H1 (cell line): ENCODE measurements at regions not wholly inside any gene's neighbourhood (a gene's known extent, or its start where the extent isn't known, plus 50 kb on each side); places are given as distances from the start of the nearest gene placed in this dataset.

Experiments
- CTCF ChIA-PET: fragments of 300-600 bp; sonication (Branson Sonifier 250); formaldehyde crosslinking; loops from one replicate; lab custom pipeline; 2021; ENCODE audit not compliant: partially characterized antibody; lab: Charles Lee
- POLR2A ChIA-PET: fragments of 300-600 bp; sonication (Branson Sonifier 250); formaldehyde crosslinking; loops from one replicate; lab custom pipeline; 2021; ENCODE audit warnings: inconsistent platforms; ENCODE audit not compliant: partially characterized antibody; lab: Charles Lee
- DNase-seq, 2 experiments: peaks; one replicate each; pipeline versions ENCODE4 v3.0.0 to v3.0.0-alpha.2; 2010 to 2022; ENCODE audit warnings: low spot score in 2 of 2, low read depth in 1 of 2, mixed read lengths in 1 of 2
- FAIRE-seq: peaks from 2 replicates; lab custom pipeline; 2011; peaks lifted over from hg19 to GRCh38; lab: Jason Lieb, UNC
- H2AFZ ChIP-seq: 2 replicates; pipeline ENCODE4 v1.8.1; 2012; ENCODE audit warnings: low read length, inconsistent platforms
- H2AK5ac ChIP-seq: 2 replicates; pipeline ENCODE4 v1.6.1; 2013; ENCODE audit warnings: low read depth, low read length
- H2BK120ac ChIP-seq: replicated peaks from 2 replicates; pipeline ENCODE3; 2013; ENCODE audit warnings: low read depth, low read length, inconsistent platforms
- H2BK12ac ChIP-seq: 2 replicates; pipeline ENCODE4 v1.6.1; 2013; ENCODE audit warnings: low read depth, low read length
- H2BK15ac ChIP-seq: 2 replicates; pipeline ENCODE4 v1.6.1; 2013; ENCODE audit warnings: low read length
- H2BK20ac ChIP-seq: 2 replicates; pipeline ENCODE4 v1.6.1; 2013; ENCODE audit warnings: low read length
- H2BK5ac ChIP-seq: 2 replicates; pipeline ENCODE4 v1.6.1; 2013; ENCODE audit warnings: low read depth, low read length
- H3K14ac ChIP-seq: 2 replicates; pipeline ENCODE4 v1.6.1; 2013; ENCODE audit warnings: inconsistent platforms; ENCODE audit not compliant: insufficient read length
- H3K18ac ChIP-seq: 2 replicates; pipeline ENCODE4 v1.6.1; 2013; ENCODE audit warnings: low read length; ENCODE audit errors: extremely low read depth
- H3K23ac ChIP-seq: 2 replicates; pipeline ENCODE4 v1.6.1; 2013; ENCODE audit warnings: inconsistent platforms; ENCODE audit not compliant: insufficient read length
- H3K23me2 ChIP-seq: 2 replicates; pipeline ENCODE4 v1.6.1; 2013; ENCODE audit warnings: low read depth, low read length
- H3K27ac ChIP-seq: 2 replicates; pipeline ENCODE4 v1.6.1; 2011; ENCODE audit warnings: low read depth, low read length, inconsistent platforms
- H3K27me3 ChIP-seq, 4 experiments: replicated peaks in 1 of 4; 1 replicate in 1 of 4; 2 replicates in 3 of 4; pipeline versions ENCODE4 v1.6.1 to v1.8.1; 2011 to 2013; ENCODE audit warnings: low read length in 3 of 4, mild to moderate bottlenecking in 3 of 4, inconsistent platforms in 2 of 4, mixed read lengths in 2 of 4, moderate library complexity in 1 of 4; ENCODE audit not compliant: control insufficient read depth in 3 of 4, insufficient read depth in 3 of 4; ENCODE audit errors: extremely low read depth in 1 of 4
- H3K36me3 ChIP-seq, 4 experiments: 2 replicates each; pipeline versions ENCODE4 v1.6.1 to v1.8.1; 2011 to 2013; ENCODE audit warnings: mild to moderate bottlenecking in 4 of 4, low read length in 3 of 4, moderate library complexity in 2 of 4, control low read depth in 1 of 4, inconsistent platforms in 1 of 4; ENCODE audit not compliant: insufficient read depth in 4 of 4, control insufficient read depth in 2 of 4
- H3K4ac ChIP-seq: replicated peaks from 2 replicates; pipeline ENCODE3; 2013; ENCODE audit warnings: low read length, low read depth, mixed read lengths, inconsistent platforms; ENCODE audit not compliant: insufficient read length
- H3K4me1 ChIP-seq, 4 experiments: replicated peaks in 1 of 4; 1 replicate in 1 of 4; 2 replicates in 3 of 4; pipeline versions ENCODE4 v1.6.1 to v1.8.1; 2011 to 2013; ENCODE audit warnings: low read length in 3 of 4, inconsistent platforms in 2 of 4, mixed read lengths in 1 of 4; ENCODE audit not compliant: insufficient read depth in 4 of 4, control insufficient read depth in 3 of 4
- H3K4me2 ChIP-seq, 2 experiments: 2 replicates each; pipeline versions ENCODE4 v1.6.1 to v1.8.1; 2011 to 2013; ENCODE audit warnings: low read depth in 2 of 2, low read length in 2 of 2, control low read depth in 1 of 2, inconsistent platforms in 1 of 2, mild to moderate bottlenecking in 1 of 2; ENCODE audit not compliant: insufficient read depth in 1 of 2
- H3K4me3 ChIP-seq, 4 experiments: fragments of 200-600, 300-600 bp in 1 of 4; sonication (generic), shearing (Covaris generic), sonication (Bioruptor Twin) in 1 of 4; 2 replicates each; pipeline versions ENCODE4 v1.5.1 to v1.8.1; 2011 to 2016; ENCODE audit warnings: low read length in 4 of 4, low read depth in 3 of 4, control low read depth in 2 of 4, inconsistent platforms in 2 of 4, mild to moderate bottlenecking in 2 of 4, mixed read lengths in 1 of 4, moderate library complexity in 1 of 4; ENCODE audit not compliant: insufficient read depth in 2 of 4; ENCODE audit errors: extremely low read depth in 1 of 4
- H3K56ac ChIP-seq: replicated peaks from 2 replicates; pipeline ENCODE3; 2013; ENCODE audit warnings: low read depth, mild to moderate bottlenecking, mixed read lengths, low read length, inconsistent platforms; ENCODE audit not compliant: insufficient read length
- H3K79me1 ChIP-seq: 2 replicates; pipeline ENCODE4 v1.6.1; 2013; ENCODE audit warnings: low read depth, low read length, control low read depth
- H3K79me2 ChIP-seq, 2 experiments: 2 replicates each; pipeline versions ENCODE4 v1.6.1 to v1.8.1; 2012 to 2013; ENCODE audit warnings: low read length in 2 of 2, mild to moderate bottlenecking in 2 of 2, inconsistent platforms in 1 of 2; ENCODE audit not compliant: insufficient read depth in 2 of 2, control insufficient read depth in 1 of 2
- H3K9ac ChIP-seq, 4 experiments: replicated peaks in 1 of 4; 1 replicate in 1 of 4; 2 replicates in 3 of 4; pipeline versions ENCODE4 v1.6.1 to v1.8.1; 2011 to 2013; ENCODE audit warnings: low read depth in 3 of 4, low read length in 3 of 4, control low read depth in 2 of 4, mild to moderate bottlenecking in 2 of 4, moderate library complexity in 2 of 4, inconsistent platforms in 1 of 4; ENCODE audit errors: extremely low read depth in 1 of 4
- H3K9me3 ChIP-seq, 2 experiments: 2 replicates each; pipeline versions ENCODE4 v1.6.1 to v1.8.1; 2012 to 2013; ENCODE audit warnings: mild to moderate bottlenecking in 2 of 2, moderate library complexity in 2 of 2, control low read depth in 1 of 2, inconsistent platforms in 1 of 2, low read depth in 1 of 2, low read length in 1 of 2, mixed read lengths in 1 of 2; ENCODE audit not compliant: insufficient read depth in 2 of 2
- H4K20me1 ChIP-seq, 2 experiments: replicated peaks in 1 of 2; 2 replicates each; pipeline versions ENCODE3 to v1.8.1; 2011 to 2013; ENCODE audit warnings: inconsistent platforms in 2 of 2, low read length in 2 of 2, mild to moderate bottlenecking in 1 of 2; ENCODE audit not compliant: insufficient read depth in 2 of 2, control insufficient read depth in 1 of 2
- H4K5ac ChIP-seq: 2 replicates; pipeline ENCODE4 v1.6.1; 2013; ENCODE audit warnings: low read length, low read depth, mixed read lengths, inconsistent platforms; ENCODE audit not compliant: insufficient read length
- H4K8ac ChIP-seq: 2 replicates; pipeline ENCODE4 v1.8.0; 2013; ENCODE audit warnings: mild to moderate bottlenecking, moderate library complexity, low read length, inconsistent platforms; ENCODE audit not compliant: insufficient read depth; ENCODE audit errors: extremely low read depth
- H4K91ac ChIP-seq: replicated peaks from 2 replicates; pipeline ENCODE3; 2013; ENCODE audit warnings: low read length, mixed read lengths, inconsistent platforms; ENCODE audit not compliant: insufficient read length
- WGBS, 2 experiments: shearing (Covaris generic) in 1 of 2; methylation state at CpG; one replicate each; pipeline versions ENCODE4 v1.1.6 to v1.1.7; 2013 to 2015; ENCODE audit warnings: low lambda C conversion rate in 2 of 2, mixed read lengths in 2 of 2, inconsistent platforms in 1 of 2, low coverage in 1 of 2, missing lambda C conversion rate in 1 of 2; ENCODE audit not compliant: insufficient replicate concordance in 2 of 2, insufficient coverage in 1 of 2, insufficient read length in 1 of 2; ENCODE audit errors: extremely low coverage in 1 of 2, missing lambda C conversion rate in 1 of 2; 5-methylcytosine and 5-hydroxymethylcytosine counted together
- TF ChIP-seq, protein P1 (sequence below): fragments of 300-600 bp; sonication (generic); IDR thresholded peaks from 2 replicates; pipeline ENCODE4 v1.7.1; 2012; ENCODE audit warnings: low read length, moderate library complexity, mild to moderate bottlenecking, inconsistent platforms; ENCODE audit not compliant: insufficient replicate concordance

DNA sequence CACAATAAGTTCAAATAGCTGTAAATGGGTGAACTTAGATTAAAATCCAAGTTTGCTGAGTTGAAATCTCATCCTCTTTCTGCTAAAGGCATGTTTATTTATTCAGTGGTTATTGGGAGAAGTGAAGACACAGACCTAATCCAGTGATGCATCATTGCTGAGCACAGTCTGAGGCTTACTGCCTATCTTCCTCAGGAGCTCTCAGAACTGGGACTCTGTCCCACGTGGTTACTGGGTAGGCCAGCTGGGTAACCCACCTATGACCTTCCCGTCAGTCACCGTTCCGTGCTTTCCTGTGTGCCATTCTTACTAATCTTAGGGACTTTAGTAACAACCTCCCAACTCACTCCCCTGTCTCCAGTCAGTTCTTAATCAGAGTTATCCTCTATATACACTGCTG is 226.8 kb upstream of the ATP10B start:
- no peak overlapping the region for H3K14ac ChIP-seq
- no peak overlapping the region for H2BK15ac ChIP-seq
- no peak for DNase-seq
- H2BK20ac ChIP-seq = no peak overlapping the region
- no peak for FAIRE-seq
- H3K79me1 ChIP-seq = no peaks in the 10 kb centered on the region
- no peak overlapping the region for H3K23ac ChIP-seq
- POLR2A ChIA-PET = no interaction called here
- H3K4me1 ChIP-seq = no peaks in the 10 kb centered on the region
- H3K27ac ChIP-seq = no peak overlapping the region
- H2BK12ac ChIP-seq = no peak overlapping the region
- 74% methylated on average over 4 of the region's 4 CpGs; no CpG with 5 or more reads in 1 of the 2 experiments for WGBS, 2 experiments
- H4K91ac ChIP-seq = no peak overlapping the region
- no peaks in the 10 kb centered on the region for H3K27me3 ChIP-seq
- no peaks in the 10 kb centered on the region for H3K36me3 ChIP-seq
- no peak overlapping the region for H3K4me3 ChIP-seq
- H3K9ac ChIP-seq = no peak overlapping the region
- H3K79me2 ChIP-seq = no peaks in the 10 kb centered on the region
- H2BK120ac ChIP-seq = no peak overlapping the region
- no peak overlapping the region for H4K8ac ChIP-seq
- no peak overlapping the region for H3K4ac ChIP-seq
- H3K56ac ChIP-seq = no peak overlapping the region
- H3K18ac ChIP-seq = no peak overlapping the region
- no peaks in the 10 kb centered on the region for H3K23me2 ChIP-seq
- CTCF ChIA-PET = no interaction called here
- no peaks in the 10 kb centered on the region for H4K20me1 ChIP-seq
- no peaks in the 10 kb centered on the region for H3K9me3 ChIP-seq
- H2BK5ac ChIP-seq = no peak overlapping the region
- no peak overlapping the region for H2AFZ ChIP-seq
- no peak overlapping the region for H4K5ac ChIP-seq
- H3K4me2 ChIP-seq = no peak overlapping the region
- no peak overlapping the region for H2AK5ac ChIP-seq
- TF ChIP-seq, protein P1, sequence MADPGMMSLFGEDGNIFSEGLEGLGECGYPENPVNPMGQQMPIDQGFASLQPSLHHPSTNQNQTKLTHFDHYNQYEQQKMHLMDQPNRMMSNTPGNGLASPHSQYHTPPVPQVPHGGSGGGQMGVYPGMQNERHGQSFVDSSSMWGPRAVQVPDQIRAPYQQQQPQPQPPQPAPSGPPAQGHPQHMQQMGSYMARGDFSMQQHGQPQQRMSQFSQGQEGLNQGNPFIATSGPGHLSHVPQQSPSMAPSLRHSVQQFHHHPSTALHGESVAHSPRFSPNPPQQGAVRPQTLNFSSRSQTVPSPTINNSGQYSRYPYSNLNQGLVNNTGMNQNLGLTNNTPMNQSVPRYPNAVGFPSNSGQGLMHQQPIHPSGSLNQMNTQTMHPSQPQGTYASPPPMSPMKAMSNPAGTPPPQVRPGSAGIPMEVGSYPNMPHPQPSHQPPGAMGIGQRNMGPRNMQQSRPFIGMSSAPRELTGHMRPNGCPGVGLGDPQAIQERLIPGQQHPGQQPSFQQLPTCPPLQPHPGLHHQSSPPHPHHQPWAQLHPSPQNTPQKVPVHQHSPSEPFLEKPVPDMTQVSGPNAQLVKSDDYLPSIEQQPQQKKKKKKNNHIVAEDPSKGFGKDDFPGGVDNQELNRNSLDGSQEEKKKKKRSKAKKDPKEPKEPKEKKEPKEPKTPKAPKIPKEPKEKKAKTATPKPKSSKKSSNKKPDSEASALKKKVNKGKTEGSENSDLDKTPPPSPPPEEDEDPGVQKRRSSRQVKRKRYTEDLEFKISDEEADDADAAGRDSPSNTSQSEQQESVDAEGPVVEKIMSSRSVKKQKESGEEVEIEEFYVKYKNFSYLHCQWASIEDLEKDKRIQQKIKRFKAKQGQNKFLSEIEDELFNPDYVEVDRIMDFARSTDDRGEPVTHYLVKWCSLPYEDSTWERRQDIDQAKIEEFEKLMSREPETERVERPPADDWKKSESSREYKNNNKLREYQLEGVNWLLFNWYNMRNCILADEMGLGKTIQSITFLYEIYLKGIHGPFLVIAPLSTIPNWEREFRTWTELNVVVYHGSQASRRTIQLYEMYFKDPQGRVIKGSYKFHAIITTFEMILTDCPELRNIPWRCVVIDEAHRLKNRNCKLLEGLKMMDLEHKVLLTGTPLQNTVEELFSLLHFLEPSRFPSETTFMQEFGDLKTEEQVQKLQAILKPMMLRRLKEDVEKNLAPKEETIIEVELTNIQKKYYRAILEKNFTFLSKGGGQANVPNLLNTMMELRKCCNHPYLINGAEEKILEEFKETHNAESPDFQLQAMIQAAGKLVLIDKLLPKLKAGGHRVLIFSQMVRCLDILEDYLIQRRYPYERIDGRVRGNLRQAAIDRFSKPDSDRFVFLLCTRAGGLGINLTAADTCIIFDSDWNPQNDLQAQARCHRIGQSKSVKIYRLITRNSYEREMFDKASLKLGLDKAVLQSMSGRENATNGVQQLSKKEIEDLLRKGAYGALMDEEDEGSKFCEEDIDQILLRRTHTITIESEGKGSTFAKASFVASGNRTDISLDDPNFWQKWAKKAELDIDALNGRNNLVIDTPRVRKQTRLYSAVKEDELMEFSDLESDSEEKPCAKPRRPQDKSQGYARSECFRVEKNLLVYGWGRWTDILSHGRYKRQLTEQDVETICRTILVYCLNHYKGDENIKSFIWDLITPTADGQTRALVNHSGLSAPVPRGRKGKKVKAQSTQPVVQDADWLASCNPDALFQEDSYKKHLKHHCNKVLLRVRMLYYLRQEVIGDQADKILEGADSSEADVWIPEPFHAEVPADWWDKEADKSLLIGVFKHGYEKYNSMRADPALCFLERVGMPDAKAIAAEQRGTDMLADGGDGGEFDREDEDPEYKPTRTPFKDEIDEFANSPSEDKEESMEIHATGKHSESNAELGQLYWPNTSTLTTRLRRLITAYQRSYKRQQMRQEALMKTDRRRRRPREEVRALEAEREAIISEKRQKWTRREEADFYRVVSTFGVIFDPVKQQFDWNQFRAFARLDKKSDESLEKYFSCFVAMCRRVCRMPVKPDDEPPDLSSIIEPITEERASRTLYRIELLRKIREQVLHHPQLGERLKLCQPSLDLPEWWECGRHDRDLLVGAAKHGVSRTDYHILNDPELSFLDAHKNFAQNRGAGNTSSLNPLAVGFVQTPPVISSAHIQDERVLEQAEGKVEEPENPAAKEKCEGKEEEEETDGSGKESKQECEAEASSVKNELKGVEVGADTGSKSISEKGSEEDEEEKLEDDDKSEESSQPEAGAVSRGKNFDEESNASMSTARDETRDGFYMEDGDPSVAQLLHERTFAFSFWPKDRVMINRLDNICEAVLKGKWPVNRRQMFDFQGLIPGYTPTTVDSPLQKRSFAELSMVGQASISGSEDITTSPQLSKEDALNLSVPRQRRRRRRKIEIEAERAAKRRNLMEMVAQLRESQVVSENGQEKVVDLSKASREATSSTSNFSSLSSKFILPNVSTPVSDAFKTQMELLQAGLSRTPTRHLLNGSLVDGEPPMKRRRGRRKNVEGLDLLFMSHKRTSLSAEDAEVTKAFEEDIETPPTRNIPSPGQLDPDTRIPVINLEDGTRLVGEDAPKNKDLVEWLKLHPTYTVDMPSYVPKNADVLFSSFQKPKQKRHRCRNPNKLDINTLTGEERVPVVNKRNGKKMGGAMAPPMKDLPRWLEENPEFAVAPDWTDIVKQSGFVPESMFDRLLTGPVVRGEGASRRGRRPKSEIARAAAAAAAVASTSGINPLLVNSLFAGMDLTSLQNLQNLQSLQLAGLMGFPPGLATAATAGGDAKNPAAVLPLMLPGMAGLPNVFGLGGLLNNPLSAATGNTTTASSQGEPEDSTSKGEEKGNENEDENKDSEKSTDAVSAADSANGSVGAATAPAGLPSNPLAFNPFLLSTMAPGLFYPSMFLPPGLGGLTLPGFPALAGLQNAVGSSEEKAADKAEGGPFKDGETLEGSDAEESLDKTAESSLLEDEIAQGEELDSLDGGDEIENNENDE = no peak
